ENCODE measurements at regions not wholly inside any gene's neighbourhood (a gene's known extent, or its start where the extent isn't known, plus 50 kb on each side); places are given as distances from the start of the nearest gene placed in this dataset.

- Histone ChIP-seq H3K4me3 (ENCODE audit: low read length) (no peak overlapping the region), H3K27me3 (ENCODE audit: control insufficient read depth, insufficient read depth) (no peaks in the 10 kb centered on the region), H3K4me1 (ENCODE audit: control insufficient read depth, insufficient read depth, low read length) (no peaks in the 10 kb centered on the region), H3K27ac (ENCODE audit: low read length) (no peak overlapping the region), H3K9me3 (ENCODE audit: control insufficient read depth, low read length) (no peaks in the 10 kb centered on the region)
- 75% methylated on average over 5 of the region's 5 CpGs for WGBS
- no peak for DNase-seq
- no peak for ATAC-seq
- intact Hi-C loops (cut with DNase I): no loop called here
Measured at GRCh38 chr1:114203595-114204128, 50.0 kb upstream of the SYT6 start.
